Epithelial cell of proximal tubule (primary cell): ENCODE measurements at regions not wholly inside any gene's neighbourhood (a gene's known extent, or its start where the extent isn't known, plus 50 kb on each side); places are given as distances from the start of the nearest gene placed in this dataset.

ENCODE experiments used
- DNase-seq: peaks from one replicate; pipeline ENCODE4 v3.0.0-alpha.2; 2011; ENCODE audit warnings: low read depth
- H3K4me3 ChIP-seq: 2 replicates; pipeline ENCODE4 v1.5.1; 2011; ENCODE audit warnings: low read depth, mild to moderate bottlenecking, low read length
- CTCF ChIP-seq: conservative IDR thresholded peaks from 2 replicates; pipeline ENCODE4 v1.5.1; 2012; ENCODE audit warnings: low read depth, mild to moderate bottlenecking, low read length

- no peak for TF ChIP-seq CTCF
- no peak for DNase-seq
- no peak overlapping the region for H3K4me3 ChIP-seq
Measured at GRCh38 chr5:13488254-13488931, 456.1 kb downstream of the DNAH5 start.

GRCh38 chr5:13480834-13481233 lies 463.7 kb downstream of the DNAH5 start:
- TF ChIP-seq CTCF = no peak
- no peak overlapping the region for H3K4me3 ChIP-seq
- DNase-seq = no peak

GRCh38 chr5:13478831-13479465 lies 465.5 kb downstream of the DNAH5 start:
- peak; percentile 6 for DNase-seq

GRCh38 chr5:13477118-13477737 lies 467.3 kb downstream of the DNAH5 start:
- DNase-seq = no peak
- H3K4me3 ChIP-seq = no peak overlapping the region
- no peak for TF ChIP-seq CTCF

More at GRCh38 chr5:13478831-13479465, 465.5 kb downstream of the DNAH5 start:
- peak; percentile 77 for TF ChIP-seq CTCF
- no peak overlapping the region for H3K4me3 ChIP-seq

- no peak for TF ChIP-seq CTCF
- H3K4me3 ChIP-seq = no peak overlapping the region
- no peak for DNase-seq
Measured at GRCh38 chr5:13472842-13473241, 471.6 kb downstream of the DNAH5 start.

GRCh38 chr5:13470975-13471374 lies 473.5 kb downstream of the DNAH5 start:
- no peak for TF ChIP-seq CTCF
- no peak overlapping the region for H3K4me3 ChIP-seq
- no peak for DNase-seq

GRCh38 chr5:13470263-13470662 lies 474.2 kb downstream of the DNAH5 start:
- no peak overlapping the region for H3K4me3 ChIP-seq
- no peak for DNase-seq

More at GRCh38 chr5:13470263-13470662, 474.2 kb downstream of the DNAH5 start:
- TF ChIP-seq CTCF = no peak
